HepG2 (cell line): ENCODE measurements at regions not wholly inside any gene's neighbourhood (a gene's known extent, or its start where the extent isn't known, plus 50 kb on each side); places are given as distances from the start of the nearest gene placed in this dataset.
"Not testable (repeated sequence)": the region's sequence is repeated elsewhere in the genome, so short reads cannot be mapped to it uniquely, and the experiment has no call there.

Experiments
- ATAC-seq: fragments of 200-7000 bp; cut with Tn5 transposase; 3 replicates; pipeline ENCODE4 v1.9.1; 2020; ENCODE audit warnings: mild to moderate bottlenecking, moderate library complexity
- BruUV-seq: library from RNA; stranded (reverse); fragments of 400-500 nt; replicated peaks from 2 replicates; lab custom pipeline; 2021; lab: Mats Ljungman, UMichigan
- CTCF ChIA-PET: fragments of 300-600 bp; formaldehyde crosslinking; extraction: SDS; loops from one replicate; lab custom pipeline; 2021; ENCODE audit warnings: low total read pairs, inconsistent platforms, low intra/inter-chr PET ratio; lab: Yijun Ruan, JAX
- POLR2A ChIA-PET: fragments of 350-600 bp; sonication (Branson Sonifier 250); formaldehyde crosslinking; loops from one replicate; lab custom pipeline; 2020; ENCODE audit warnings: antibody characterized with exemption, inconsistent platforms; lab: Yijun Ruan, JAX
- DNase-seq: peaks from one replicate; pipeline ENCODE4 v3.0.0-alpha.2; 2015; ENCODE audit warnings: low spot score
- FAIRE-seq: peaks from 3 replicates; lab custom pipeline; 2011; peaks lifted over from hg19 to GRCh38; lab: Jason Lieb, UNC
- H2AFZ ChIP-seq: one replicate; pipeline ENCODE4 v1.6.1; 2011; ENCODE audit warnings: low read length, inconsistent platforms
- H3K27ac ChIP-seq: fragments of 300-600 bp; 3 replicates; pipeline ENCODE4 v1.8.0; 2011; ENCODE audit warnings: mixed run types, mild to moderate bottlenecking, mixed read lengths, low read length, inconsistent platforms; ENCODE audit not compliant: insufficient read depth; ENCODE audit errors: extremely low read length
- H3K27me3 ChIP-seq, 2 experiments: fragments of 200-600 bp in 1 of 2; 2 replicates in 1 of 2; 3 replicates in 1 of 2; pipeline versions ENCODE4 v1.6.0 to v1.8.0; 2011; ENCODE audit warnings: low read length in 2 of 2, mild to moderate bottlenecking in 2 of 2, moderate library complexity in 2 of 2, inconsistent platforms in 1 of 2; ENCODE audit not compliant: insufficient read depth in 2 of 2, control insufficient read depth in 1 of 2
- H3K36me3 ChIP-seq, 2 experiments: fragments of 200-600 bp in 1 of 2; replicated peaks in 1 of 2; 2 replicates in 1 of 2; 3 replicates in 1 of 2; pipeline versions ENCODE4 v1.5.1 to v1.8.0; 2011; ENCODE audit warnings: low read length in 2 of 2, inconsistent platforms in 1 of 2; ENCODE audit not compliant: insufficient read depth in 2 of 2, control insufficient read depth in 1 of 2
- H3K4me1 ChIP-seq: 2 replicates; pipeline ENCODE4 v1.5.1; 2012; ENCODE audit warnings: low read length, inconsistent platforms; ENCODE audit not compliant: insufficient read depth
- H3K4me2 ChIP-seq: 2 replicates; pipeline ENCODE4 v1.6.0; 2011; ENCODE audit warnings: low read depth, low read length, inconsistent platforms
- H3K4me3 ChIP-seq, 3 experiments: fragments of 200-600 bp in 1 of 3; sonication (generic), shearing (Covaris generic) in 1 of 3; replicated peaks in 1 of 3; 2 replicates each; pipeline ENCODE4 v1.5.1; 2011 to 2016; ENCODE audit warnings: low read length in 3 of 3, inconsistent platforms in 2 of 3, low read depth in 2 of 3, mild to moderate bottlenecking in 2 of 3, control low read depth in 1 of 3, mixed read lengths in 1 of 3; ENCODE audit not compliant: insufficient read depth in 1 of 3
- H3K79me2 ChIP-seq: one replicate; pipeline ENCODE4 v1.6.1; 2011; ENCODE audit warnings: low read length, inconsistent platforms; ENCODE audit not compliant: insufficient read depth
- H3K9ac ChIP-seq: 2 replicates; pipeline ENCODE4 v1.6.0; 2011; ENCODE audit warnings: mild to moderate bottlenecking, low read depth, low read length, inconsistent platforms; ENCODE audit not compliant: insufficient read depth
- H3K9me3 ChIP-seq: 2 replicates; pipeline ENCODE4 v1.5.1; 2012; ENCODE audit warnings: mild to moderate bottlenecking, low read length
- H4K20me1 ChIP-seq: 2 replicates; pipeline ENCODE4 v1.6.0; 2011; ENCODE audit warnings: inconsistent platforms, mild to moderate bottlenecking, low read length, moderate library complexity; ENCODE audit not compliant: insufficient read depth
- WGBS: methylation state at CpG from one replicate; pipeline ENCODE4 v1.1.6; 2017; ENCODE audit warnings: low lambda C conversion rate; 5-methylcytosine and 5-hydroxymethylcytosine counted together
- in situ Hi-C: cut with HindIII; loops from 2 replicates; pipeline ENCODE4 v1.10.0; 2017; ENCODE audit warnings: low pct_unique_long_range_greater_than_20kb; ENCODE audit not compliant: extremely low pct_ligation_motif_present
- intact Hi-C: fragments of 100-400 bp; cut with micrococcal nuclease; formaldehyde crosslinking; loops from one replicate; pipeline ENCODE4 v1.10.0; 2022; ENCODE audit not compliant: unreplicated experiment
- TF ChIP-seq, protein P1 (sequence below): sonication (generic); formaldehyde crosslinking; IDR thresholded peaks from 2 replicates; pipeline ENCODE4 v1.9.0; 2022; ENCODE audit warnings: missing genetic modification reagents, mild to moderate bottlenecking, borderline replicate concordance

DNA sequence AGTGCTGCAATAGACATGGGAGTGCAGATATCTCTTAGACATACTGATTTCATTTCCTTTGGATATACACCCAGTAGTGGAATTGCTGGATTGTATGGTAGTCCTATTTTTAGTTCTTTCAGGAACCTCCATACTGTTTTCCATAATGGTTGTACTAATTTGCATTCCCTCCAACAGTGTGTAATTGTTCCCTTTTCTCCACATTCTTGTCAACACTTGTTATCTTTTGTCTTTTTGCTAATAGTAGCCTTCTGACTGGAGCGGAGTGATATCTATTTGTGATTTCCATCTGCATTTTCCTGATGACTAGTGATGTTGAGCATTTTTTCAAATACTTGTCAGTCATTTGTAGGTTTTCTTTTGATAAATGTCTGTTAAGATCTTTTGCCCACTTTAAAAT lies 128.9 kb downstream of the CTNND1 start:
- ATAC-seq: no peak
- ChIA-PET POLR2A (no interaction called here), CTCF (no interaction called here)
- no peaks in the 10 kb centered on the region for H3K9me3 ChIP-seq
- no peaks in the 10 kb centered on the region for H3K27me3 ChIP-seq
- in situ Hi-C loops: no loop called here
- WGBS: 70% methylated on average over 1 of the region's 1 CpG
- H3K9ac ChIP-seq: no peak overlapping the region
- no peak for DNase-seq
- no peaks in the 10 kb centered on the region for H3K36me3 ChIP-seq
- H3K27ac ChIP-seq: no peak overlapping the region
- no TSS peak for BruUV-seq
- H3K79me2 ChIP-seq: no peaks in the 10 kb centered on the region
- no peak overlapping the region for H3K4me2 ChIP-seq
- TF ChIP-seq, protein P1, sequence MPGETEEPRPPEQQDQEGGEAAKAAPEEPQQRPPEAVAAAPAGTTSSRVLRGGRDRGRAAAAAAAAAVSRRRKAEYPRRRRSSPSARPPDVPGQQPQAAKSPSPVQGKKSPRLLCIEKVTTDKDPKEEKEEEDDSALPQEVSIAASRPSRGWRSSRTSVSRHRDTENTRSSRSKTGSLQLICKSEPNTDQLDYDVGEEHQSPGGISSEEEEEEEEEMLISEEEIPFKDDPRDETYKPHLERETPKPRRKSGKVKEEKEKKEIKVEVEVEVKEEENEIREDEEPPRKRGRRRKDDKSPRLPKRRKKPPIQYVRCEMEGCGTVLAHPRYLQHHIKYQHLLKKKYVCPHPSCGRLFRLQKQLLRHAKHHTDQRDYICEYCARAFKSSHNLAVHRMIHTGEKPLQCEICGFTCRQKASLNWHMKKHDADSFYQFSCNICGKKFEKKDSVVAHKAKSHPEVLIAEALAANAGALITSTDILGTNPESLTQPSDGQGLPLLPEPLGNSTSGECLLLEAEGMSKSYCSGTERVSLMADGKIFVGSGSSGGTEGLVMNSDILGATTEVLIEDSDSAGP (CRISPR knock-in tag): no peak
- TF ChIP-seq, all 625 proteins: peak for 0
- H2AFZ ChIP-seq: no peak overlapping the region
- no peaks in the 10 kb centered on the region for H4K20me1 ChIP-seq
- FAIRE-seq: no peak
- intact Hi-C loops: no loop called here
- no peak overlapping the region for H3K4me3 ChIP-seq
- H3K4me1 ChIP-seq: no peaks in the 10 kb centered on the region

DNA sequence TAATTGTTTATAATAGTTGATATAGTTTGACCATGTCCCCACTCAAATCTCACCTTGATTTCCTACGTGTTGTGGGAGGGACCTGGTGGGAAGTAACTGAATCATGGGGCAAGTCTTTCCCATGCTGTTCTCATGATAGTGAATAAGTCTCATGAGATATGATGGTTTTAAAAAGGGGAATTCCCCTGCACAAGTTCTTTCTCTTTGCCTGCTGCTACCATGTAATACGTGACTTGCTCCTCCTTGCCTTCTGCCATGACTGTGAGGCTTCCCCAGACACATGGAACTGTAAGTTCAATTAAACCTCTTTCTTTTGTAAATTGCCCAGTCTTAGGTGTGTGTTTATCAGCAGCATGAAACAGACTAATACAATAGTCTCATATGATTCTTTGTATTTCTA lies 130.5 kb upstream of the OR9Q1 start:
- H4K20me1 ChIP-seq, POLR2A ChIA-PET, H3K4me3 ChIP-seq, in situ Hi-C loops, H3K27ac ChIP-seq, H3K4me1 ChIP-seq, H3K4me2 ChIP-seq, H3K9me3 ChIP-seq, intact Hi-C loops, H3K36me3 ChIP-seq, DNase-seq, CTCF ChIA-PET, ATAC-seq, FAIRE-seq, H3K9ac ChIP-seq, BruUV-seq, H3K27me3 ChIP-seq, H2AFZ ChIP-seq, H3K79me2 ChIP-seq: not testable (repeated sequence)
- 3% methylated on average over 2 of the region's 2 CpGs for WGBS
